ENCODE measurements at regions not wholly inside any gene's neighbourhood (a gene's known extent, or its start where the extent isn't known, plus 50 kb on each side); places are given as distances from the start of the nearest gene placed in this dataset.

- ChIA-PET POLR2A (ENCODE audit: unreplicated experiment) (no interaction called here), CTCF (no interaction called here)
- intact Hi-C loops (cut with micrococcal nuclease) = no loop called here
- Histone ChIP-seq H3K4me3 (ENCODE audit: low read length) (no peak overlapping the region), H3K79me2 (ENCODE audit: low read length) (no peaks in the 10 kb centered on the region), H3K4me1 (ENCODE audit: insufficient read depth, low read length) (no peaks in the 10 kb centered on the region), H3K27me3 (ENCODE audit: low read length) (no peaks in the 10 kb centered on the region), H3K9ac (ENCODE audit: low read length) (no peak overlapping the region), H2AFZ (ENCODE audit: low read length) (no peak overlapping the region), H3K9me3 (ENCODE audit: low read length) (no peaks in the 10 kb centered on the region), H4K20me1 (ENCODE audit: low read length) (no peaks in the 10 kb centered on the region), H3K27ac (ENCODE audit: low read length) (no peak overlapping the region), H3F3A (ENCODE audit: low read length, unreplicated experiment) (no peaks in the 10 kb centered on the region), H3K9me2 (replicated peaks; ENCODE audit: low read length) (no peaks in the 10 kb centered on the region), H3K4me2 (ENCODE audit: low read length) (no peak overlapping the region), H3K36me3 (ENCODE audit: low read depth, low read length) (no peaks in the 10 kb centered on the region)
- BruUV-seq (replicated peaks) = no TSS peak
- DNase-seq (no peak), ATAC-seq (no peak)
- TF ChIP-seq CTCF (conservative IDR thresholded peaks at IDR 0.05; ENCODE audit: low read depth, low read length) (no peak), EZH2phosphoT487 (IDR thresholded peaks at IDR 0.05; ENCODE audit: borderline replicate concordance, low read length) (no peak), EZH2 (IDR thresholded peaks at IDR 0.05; ENCODE audit: low read length, unreplicated experiment) (no peak)
Observed at GRCh38 chr6:4673861-4674260, 102.3 kb upstream of the CDYL start.

DNA sequence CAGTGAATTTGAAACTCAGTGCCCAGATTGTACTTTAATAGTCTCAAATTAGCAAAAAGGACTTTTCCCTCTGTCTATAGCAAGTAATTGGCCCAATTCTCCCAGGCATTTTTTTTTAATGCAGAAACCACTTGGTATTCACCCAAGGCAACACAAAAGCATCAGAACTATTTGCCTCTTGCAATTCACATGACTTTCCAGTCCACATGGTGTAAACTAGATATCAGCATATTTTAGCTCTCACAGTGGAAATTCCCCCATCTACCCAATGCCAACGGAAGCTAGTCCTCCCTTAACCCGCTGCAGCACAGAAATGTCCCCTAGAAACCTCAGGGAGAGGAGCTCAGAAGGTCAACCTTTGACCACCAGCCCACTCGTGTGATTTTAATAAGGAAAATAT lies 103.4 kb upstream of the CDYL start:
- intact Hi-C loops (cut with micrococcal nuclease) = no loop called here
- H3K4me1 ChIP-seq (ENCODE audit: insufficient read depth, low read length) = no peaks in the 10 kb centered on the region
- no peaks in the 10 kb centered on the region for H3F3A ChIP-seq (ENCODE audit: low read length, unreplicated experiment)
- no peaks in the 10 kb centered on the region for H3K79me2 ChIP-seq (ENCODE audit: low read length)
- no peaks in the 10 kb centered on the region for H4K20me1 ChIP-seq (ENCODE audit: low read length)
- POLR2A ChIA-PET (ENCODE audit: unreplicated experiment) = no interaction called here
- no peaks in the 10 kb centered on the region for H3K36me3 ChIP-seq (ENCODE audit: low read depth, low read length)
- CTCF ChIA-PET = no interaction called here
- no peak for DNase-seq
- H3K27ac ChIP-seq (ENCODE audit: low read length) = no peak overlapping the region
- no TSS peak for BruUV-seq (replicated peaks)
- no peak overlapping the region for H3K4me2 ChIP-seq (ENCODE audit: low read length)
- H2AFZ ChIP-seq (ENCODE audit: low read length) = no peak overlapping the region
- no peak overlapping the region for H3K4me3 ChIP-seq (ENCODE audit: low read length)
- no peak for TF ChIP-seq CTCF (conservative IDR thresholded peaks at IDR 0.05; ENCODE audit: low read depth, low read length)
- TF ChIP-seq EZH2phosphoT487 (IDR thresholded peaks at IDR 0.05; ENCODE audit: borderline replicate concordance, low read length) = no peak
- TF ChIP-seq EZH2 (IDR thresholded peaks at IDR 0.05; ENCODE audit: low read length, unreplicated experiment) = no peak
- H3K9me3 ChIP-seq (ENCODE audit: low read length) = no peaks in the 10 kb centered on the region
- ATAC-seq = no peak
- no peak overlapping the region for H3K9ac ChIP-seq (ENCODE audit: low read length)
- no peaks in the 10 kb centered on the region for H3K9me2 ChIP-seq (replicated peaks; ENCODE audit: low read length)
- no peaks in the 10 kb centered on the region for H3K27me3 ChIP-seq (ENCODE audit: low read length)

- no peaks in the 10 kb centered on the region for H3K4me1 ChIP-seq (ENCODE audit: insufficient read depth, low read length)
- H2AFZ ChIP-seq (ENCODE audit: low read length) = no peak overlapping the region
- DNase-seq (no peak), ATAC-seq (no peak)
- CTCF ChIA-PET = no interaction called here
- intact Hi-C loops (cut with micrococcal nuclease) = no loop called here
- no peak overlapping the region for H3K27ac ChIP-seq (ENCODE audit: low read length)
- H3K4me3 ChIP-seq (ENCODE audit: low read length) = no peak overlapping the region
- TF ChIP-seq EZH2 (IDR thresholded peaks at IDR 0.05; ENCODE audit: low read length, unreplicated experiment) (no peak), EZH2phosphoT487 (IDR thresholded peaks at IDR 0.05; ENCODE audit: borderline replicate concordance, low read length) (no peak), CTCF (conservative IDR thresholded peaks at IDR 0.05; ENCODE audit: low read depth, low read length) (no peak)
- no TSS peak for BruUV-seq (replicated peaks)
- H3F3A ChIP-seq (ENCODE audit: low read length, unreplicated experiment) = no peaks in the 10 kb centered on the region
- H4K20me1 ChIP-seq (ENCODE audit: low read length) = no peaks in the 10 kb centered on the region
- H3K27me3 ChIP-seq (ENCODE audit: low read length) = no peaks in the 10 kb centered on the region
- no peaks in the 10 kb centered on the region for H3K9me3 ChIP-seq (ENCODE audit: low read length)
- no peak overlapping the region for H3K4me2 ChIP-seq (ENCODE audit: low read length)
- no peaks in the 10 kb centered on the region for H3K36me3 ChIP-seq (ENCODE audit: low read depth, low read length)
- POLR2A ChIA-PET (ENCODE audit: unreplicated experiment) = no interaction called here
- no peak overlapping the region for H3K9ac ChIP-seq (ENCODE audit: low read length)
- H3K9me2 ChIP-seq (replicated peaks; ENCODE audit: low read length) = no peaks in the 10 kb centered on the region
- H3K79me2 ChIP-seq (ENCODE audit: low read length) = no peaks in the 10 kb centered on the region
Observed at GRCh38 chr6:4671587-4672115, 104.6 kb upstream of the CDYL start.
